GM23338 (cell line): ENCODE measurements at regions not wholly inside any gene's neighbourhood (a gene's known extent, or its start where the extent isn't known, plus 50 kb on each side); places are given as distances from the start of the nearest gene placed in this dataset.

Experiments
- ATAC-seq: fragments of 200-7000 bp; cut with Tn5 transposase; 3 replicates; pipeline ENCODE4 v1.9.1; 2020
- DNase-seq: peaks from one replicate; pipeline ENCODE4 v3.0.0-alpha.2; 2015; ENCODE audit warnings: low spot score
- H2AFZ ChIP-seq: fragments of 200-600 bp; sonication (generic); 2 replicates; pipeline ENCODE4 v1.8.0; 2016; ENCODE audit warnings: antibody characterized with exemption, mild to moderate bottlenecking, moderate library complexity
- H3F3A ChIP-seq: fragments of 200-600 bp; sonication (generic); replicated peaks from 2 replicates; pipeline ENCODE4 v1.8.0; 2017; ENCODE audit warnings: antibody characterized with exemption, mixed run types, low read depth
- H3K27ac ChIP-seq: fragments of 200-600 bp; sonication (generic); 2 replicates; pipeline ENCODE4 v1.6.1; 2016; ENCODE audit warnings: low read depth
- H3K27me3 ChIP-seq: fragments of 200-600 bp; sonication (generic); 2 replicates; pipeline ENCODE4 v1.8.0; 2016; ENCODE audit warnings: mild to moderate bottlenecking, mixed run types, moderate library complexity; ENCODE audit not compliant: insufficient read depth
- H3K36me3 ChIP-seq: fragments of 200-600 bp; sonication (generic); 2 replicates; pipeline ENCODE4 v1.8.0; 2016; ENCODE audit warnings: mild to moderate bottlenecking; ENCODE audit not compliant: insufficient read depth
- H3K4me1 ChIP-seq: fragments of 200-600 bp; sonication (generic); 2 replicates; pipeline ENCODE4 v1.8.0; 2016; ENCODE audit warnings: mild to moderate bottlenecking, moderate library complexity; ENCODE audit not compliant: insufficient read depth
- H3K4me2 ChIP-seq: fragments of 200-600 bp; sonication (generic); 2 replicates; pipeline ENCODE4 v1.7.1; 2017; ENCODE audit warnings: mixed run types
- H3K4me3 ChIP-seq: fragments of 200-600 bp; sonication (generic); 2 replicates; pipeline ENCODE4 v1.6.1; 2016; ENCODE audit warnings: mixed run types
- H3K79me2 ChIP-seq: fragments of 200-600 bp; sonication (generic); replicated peaks from 2 replicates; pipeline ENCODE4 v1.8.0; 2017; ENCODE audit warnings: mild to moderate bottlenecking; ENCODE audit not compliant: insufficient read depth
- H3K9me2 ChIP-seq: fragments of 200-600 bp; sonication (generic); 2 replicates; pipeline ENCODE4 v1.8.0; 2017; ENCODE audit not compliant: insufficient read depth
- H4K20me1 ChIP-seq: fragments of 200-600 bp; sonication (generic); replicated peaks from 2 replicates; pipeline ENCODE4 v1.8.0; 2017; ENCODE audit warnings: mild to moderate bottlenecking; ENCODE audit not compliant: insufficient read depth
- H3K27ac Mint-ChIP-seq: 2 replicates; pipeline ENCODE4 v1.8.0; 2020; ENCODE audit warnings: inconsistent platforms, mild to moderate bottlenecking, moderate library complexity, mixed read lengths
- H3K27me3 Mint-ChIP-seq: 3 replicates; pipeline ENCODE4 v1.8.0; 2022; ENCODE audit warnings: low read depth, mild to moderate bottlenecking, moderate library complexity, mixed read lengths, inconsistent platforms; ENCODE audit not compliant: insufficient read depth, poor library complexity
- H3K36me3 Mint-ChIP-seq: 3 replicates; pipeline ENCODE4 v1.8.0; 2021; ENCODE audit warnings: low read depth, mild to moderate bottlenecking, inconsistent platforms, moderate library complexity, mixed read lengths
- H3K4me1 Mint-ChIP-seq: 3 replicates; pipeline ENCODE4 v1.8.0; 2020; ENCODE audit warnings: mild to moderate bottlenecking, inconsistent platforms, mixed read lengths
- H3K4me3 Mint-ChIP-seq: 3 replicates; pipeline ENCODE4 v1.8.0; 2021; ENCODE audit warnings: moderate library complexity, mild to moderate bottlenecking, inconsistent platforms, mixed read lengths
- H3K9me3 Mint-ChIP-seq: 3 replicates; pipeline ENCODE4 v1.8.0; 2020; ENCODE audit warnings: moderate library complexity, mild to moderate bottlenecking, inconsistent platforms, mixed read lengths
- CREB1 ChIP-seq: fragments of 250-450 bp; sonication (Bioruptor Pico); IDR thresholded peaks from 2 replicates; pipeline ENCODE4 v1.5.0; 2020; ENCODE audit warnings: low read depth, mild to moderate bottlenecking, moderate library complexity
- CTCF ChIP-seq, 2 experiments: fragments of 200-600 bp in 1 of 2; sonication (generic) in 1 of 2; conservative IDR thresholded peaks; 2 replicates each; pipeline versions ENCODE4 v1.5.1 to v1.6.1; 2016 to 2017; ENCODE audit warnings: antibody characterized with exemption in 2 of 2, low read depth in 2 of 2, mild to moderate bottlenecking in 2 of 2, moderate library complexity in 1 of 2
- ETS1 ChIP-seq: IDR thresholded peaks from 2 replicates; pipeline ENCODE4 v1.6.1; 2016; ENCODE audit warnings: antibody characterized with exemption
- EZH2 ChIP-seq: fragments of 200-600 bp; sonication (generic); IDR thresholded peaks from one replicate; pipeline ENCODE4 v1.8.0; 2017; ENCODE audit warnings: antibody characterized with exemption, mild to moderate bottlenecking, low read depth; ENCODE audit not compliant: unreplicated experiment
- EZH2phosphoT487 ChIP-seq: fragments of 200-600 bp; sonication (generic); IDR thresholded peaks from one replicate; pipeline ENCODE4 v1.8.1; 2018; ENCODE audit warnings: antibody characterized with exemption; ENCODE audit not compliant: unreplicated experiment
- JUNB ChIP-seq: IDR thresholded peaks from one replicate; pipeline ENCODE4 v1.6.1; 2016; ENCODE audit warnings: antibody characterized with exemption; ENCODE audit not compliant: unreplicated experiment
- NANOG ChIP-seq: IDR thresholded peaks from 2 replicates; pipeline ENCODE4 v1.6.1; 2016; ENCODE audit warnings: antibody characterized with exemption, borderline replicate concordance
- POLR2AphosphoS5 ChIP-seq: IDR thresholded peaks from 2 replicates; pipeline ENCODE4 v1.6.1; 2016; ENCODE audit warnings: antibody characterized with exemption, low read depth
- REST ChIP-seq: IDR thresholded peaks from one replicate; pipeline ENCODE4 v1.6.1; 2018; ENCODE audit warnings: antibody characterized with exemption; ENCODE audit not compliant: unreplicated experiment
- STAT1 ChIP-seq: IDR thresholded peaks from one replicate; pipeline ENCODE4 v1.6.1; 2016; ENCODE audit warnings: antibody characterized with exemption; ENCODE audit not compliant: unreplicated experiment
- ZNF114 ChIP-seq: fragments of 250-450 bp; sonication (Bioruptor Pico); IDR thresholded peaks from 2 replicates; pipeline ENCODE4 v1.5.0; 2020; ENCODE audit warnings: mild to moderate bottlenecking, moderate library complexity
- ZNF331 ChIP-seq: fragments of 250-450 bp; sonication (Bioruptor Pico); IDR thresholded peaks from 2 replicates; pipeline ENCODE4 v1.5.0; 2020; ENCODE audit warnings: low read depth, mild to moderate bottlenecking, moderate library complexity
- ZNF462 ChIP-seq: fragments of 250-450 bp; sonication (Bioruptor Pico); IDR thresholded peaks from 2 replicates; pipeline ENCODE4 v1.5.0; 2020; ENCODE audit warnings: mild to moderate bottlenecking, moderate library complexity

DNA sequence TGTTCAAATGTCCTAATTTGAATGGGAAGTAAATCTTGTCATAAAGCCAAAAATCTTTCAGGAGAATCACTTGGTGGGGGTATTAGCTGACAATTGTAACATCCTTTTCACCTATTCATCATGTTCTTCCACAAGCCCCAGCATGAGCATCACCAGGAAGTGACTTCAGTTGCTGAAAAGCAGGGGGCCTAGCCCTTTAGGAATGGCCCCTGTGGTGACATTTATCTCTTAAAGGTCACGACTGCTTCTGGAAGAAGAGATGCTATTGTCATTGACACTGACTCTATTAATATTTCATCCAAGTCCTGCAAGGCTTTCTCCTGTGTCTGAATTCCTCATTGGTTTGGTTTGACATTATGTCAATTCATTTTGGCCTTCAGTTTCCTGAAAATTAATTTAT is 92.6 kb downstream of the OR5AK2 start:
- H3K27ac ChIP-seq, result no peak overlapping the region
- H3K36me3 ChIP-seq, result no peaks in the 10 kb centered on the region
- H2AFZ ChIP-seq, result no peak overlapping the region
- H4K20me1 ChIP-seq, result no peaks in the 10 kb centered on the region
- H3K9me3 Mint-ChIP-seq, result no peaks in the 10 kb centered on the region
- no peaks in the 10 kb centered on the region for H3K27me3 ChIP-seq
- no peaks in the 10 kb centered on the region for H3K36me3 Mint-ChIP-seq
- TF ChIP-seq ZNF462 (CRISPR knock-in tag), result no peak
- no peak for TF ChIP-seq POLR2AphosphoS5
- TF ChIP-seq REST, result no peak
- TF ChIP-seq EZH2phosphoT487, result no peak
- TF ChIP-seq ZNF114 (CRISPR knock-in tag), result no peak
- no peak for TF ChIP-seq ZNF331 (CRISPR knock-in tag)
- TF ChIP-seq CTCF (conservative IDR thresholded peaks at IDR 0.05; ENCODE audit: low read depth in 2 of 2), result no peak
- TF ChIP-seq NANOG, result no peak
- TF ChIP-seq STAT1, result no peak
- TF ChIP-seq JUNB, result no peak
- no peak for TF ChIP-seq EZH2
- TF ChIP-seq ETS1, result no peak
- TF ChIP-seq CREB1 (CRISPR knock-in tag), result no peak
- H3K4me2 ChIP-seq, result no peak overlapping the region
- no peaks in the 10 kb centered on the region for H3K9me2 ChIP-seq
- H3K27ac Mint-ChIP-seq, result no peak overlapping the region
- H3K4me3 Mint-ChIP-seq, result no peak overlapping the region
- H3K4me1 ChIP-seq, result no peaks in the 10 kb centered on the region
- DNase-seq (peak; percentile 5), ATAC-seq (no peak)
- H3K4me1 Mint-ChIP-seq, result peaks cover 9% of the 10 kb centered on the region; the same call in 2 of the 3 replicates
- H3K4me3 ChIP-seq, result no peak overlapping the region
- peaks cover 2% of the 10 kb centered on the region for H3K27me3 Mint-ChIP-seq
- H3K79me2 ChIP-seq, result no peaks in the 10 kb centered on the region
- no peaks in the 10 kb centered on the region for H3F3A ChIP-seq
